Endothelial cell of umbilical vein (primary cell): ENCODE measurements at regions not wholly inside any gene's neighbourhood (a gene's known extent, or its start where the extent isn't known, plus 50 kb on each side); places are given as distances from the start of the nearest gene placed in this dataset.

ENCODE experiments used
- EZH2 ChIP-seq: IDR thresholded peaks from 2 replicates; pipeline ENCODE4 v1.6.1; 2012; ENCODE audit warnings: borderline replicate concordance, low read depth, mild to moderate bottlenecking, moderate library complexity, low read length, inconsistent platforms; ENCODE audit not compliant: severe bottlenecking
- JUN ChIP-seq: IDR thresholded peaks from 2 replicates; pipeline ENCODE4 v1.6.1; 2011; ENCODE audit warnings: borderline replicate concordance, low read depth; ENCODE audit not compliant: insufficient read length, insufficient read depth
- POLR2A ChIP-seq: IDR thresholded peaks from 2 replicates; pipeline ENCODE4 v1.6.1; 2012; ENCODE audit warnings: low read depth, mild to moderate bottlenecking, control low read depth, low read length
- POLR2AphosphoS5 ChIP-seq: IDR thresholded peaks from 2 replicates; pipeline ENCODE4 v1.6.1; 2012; ENCODE audit warnings: low read depth, mild to moderate bottlenecking, control low read depth, low read length, moderate library complexity; ENCODE audit not compliant: insufficient read depth
- TF ChIP-seq, protein P1 (sequence below), 2 donors: IDR thresholded peaks; 1 replicate in 1 of 2; 2 replicates in 1 of 2; pipeline ENCODE4 v1.5.1; 2011; ENCODE audit warnings: low read length in 2 of 2, mild to moderate bottlenecking in 2 of 2, moderate library complexity in 2 of 2, control low read depth in 1 of 2, inconsistent platforms in 1 of 2, low read depth in 1 of 2; ENCODE audit not compliant: insufficient read depth in 1 of 2; ENCODE audit errors: extremely low read depth in 1 of 2

DNA sequence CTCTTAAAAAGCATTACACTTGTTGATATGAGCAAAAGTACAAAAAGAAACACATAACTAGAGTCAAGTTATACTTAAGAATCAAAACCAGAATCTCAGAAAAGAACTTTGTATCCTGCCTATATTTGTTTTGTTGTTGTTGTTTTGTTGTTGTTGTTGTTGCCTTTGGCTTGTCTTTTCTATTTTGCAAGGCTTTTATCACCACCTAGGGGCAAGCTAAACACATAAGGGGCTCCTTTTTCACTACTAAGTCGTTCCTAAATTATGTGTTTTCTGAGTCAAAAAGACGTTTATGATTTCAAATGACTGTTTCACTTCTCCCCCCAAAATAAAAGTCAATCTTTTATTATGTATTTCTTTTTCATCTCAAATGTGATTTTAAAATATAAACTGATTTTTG, 250.2 kb downstream of the RBM26 start:
- TF ChIP-seq POLR2A (no peak), POLR2AphosphoS5 (no peak), JUN (no peak), EZH2 (no peak)
- TF ChIP-seq, protein P1, sequence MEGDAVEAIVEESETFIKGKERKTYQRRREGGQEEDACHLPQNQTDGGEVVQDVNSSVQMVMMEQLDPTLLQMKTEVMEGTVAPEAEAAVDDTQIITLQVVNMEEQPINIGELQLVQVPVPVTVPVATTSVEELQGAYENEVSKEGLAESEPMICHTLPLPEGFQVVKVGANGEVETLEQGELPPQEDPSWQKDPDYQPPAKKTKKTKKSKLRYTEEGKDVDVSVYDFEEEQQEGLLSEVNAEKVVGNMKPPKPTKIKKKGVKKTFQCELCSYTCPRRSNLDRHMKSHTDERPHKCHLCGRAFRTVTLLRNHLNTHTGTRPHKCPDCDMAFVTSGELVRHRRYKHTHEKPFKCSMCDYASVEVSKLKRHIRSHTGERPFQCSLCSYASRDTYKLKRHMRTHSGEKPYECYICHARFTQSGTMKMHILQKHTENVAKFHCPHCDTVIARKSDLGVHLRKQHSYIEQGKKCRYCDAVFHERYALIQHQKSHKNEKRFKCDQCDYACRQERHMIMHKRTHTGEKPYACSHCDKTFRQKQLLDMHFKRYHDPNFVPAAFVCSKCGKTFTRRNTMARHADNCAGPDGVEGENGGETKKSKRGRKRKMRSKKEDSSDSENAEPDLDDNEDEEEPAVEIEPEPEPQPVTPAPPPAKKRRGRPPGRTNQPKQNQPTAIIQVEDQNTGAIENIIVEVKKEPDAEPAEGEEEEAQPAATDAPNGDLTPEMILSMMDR (IDR thresholded peaks at IDR 0.05; ENCODE audit: extremely low read depth in 1 of 2, insufficient read depth in 1 of 2, low read depth in 1 of 2, low read length in 2 of 2): no peak
